Umbilical cord (tissue), 1 donor: ENCODE measurements at regions not wholly inside any gene's neighbourhood (a gene's known extent, or its start where the extent isn't known, plus 50 kb on each side); places are given as distances from the start of the nearest gene placed in this dataset.

ENCODE experiments used
- DNase-seq: peaks from one replicate; pipeline ENCODE4 v3.0.0-alpha.2; 2015; ENCODE audit warnings: low spot score

GRCh38 chr16:54336631-54337204 lies 50.1 kb upstream of the IRX3 start:
- DNase-seq, result no peak
